GM19240 (cell line): ENCODE measurements at regions not wholly inside any gene's neighbourhood (a gene's known extent, or its start where the extent isn't known, plus 50 kb on each side); places are given as distances from the start of the nearest gene placed in this dataset.

Source experiments
- DNase-seq: peaks from one replicate; pipeline ENCODE4 v3.0.0; 2011; ENCODE audit warnings: low spot score; ENCODE audit not compliant: insufficient read length

GRCh38 chr2:19810148-19810547 is 91.6 kb downstream of the TTC32 start:
- DNase-seq: no peak

- no peak for DNase-seq
These were observed 92.6 kb downstream of the TTC32 start for GRCh38 chr2:19809206-19809605.

GRCh38 chr2:19807866-19808265 is 93.9 kb downstream of the TTC32 start:
- DNase-seq: no peak

GRCh38 chr2:19807346-19807745 is 94.4 kb downstream of the TTC32 start:
- DNase-seq: no peak

GRCh38 chr2:19806591-19806990 is 95.2 kb downstream of the TTC32 start:
- no peak for DNase-seq

GRCh38 chr2:19806131-19806530 is 95.7 kb downstream of the TTC32 start:
- DNase-seq: no peak

GRCh38 chr2:19805266-19805665 is 96.5 kb downstream of the TTC32 start:
- no peak for DNase-seq

GRCh38 chr2:19804639-19805260 is 97.0 kb downstream of the TTC32 start:
- DNase-seq: no peak

GRCh38 chr2:19802086-19802841 is 99.5 kb downstream of the TTC32 start:
- DNase-seq: no peak

GRCh38 chr2:19801367-19802080 is 100.3 kb downstream of the TTC32 start:
- DNase-seq: no peak

GRCh38 chr2:19800796-19801195 is 101.0 kb downstream of the TTC32 start:
- no peak for DNase-seq

GRCh38 chr2:19799881-19800780 is 101.7 kb downstream of the TTC32 start:
- no peak for DNase-seq

GRCh38 chr2:19797871-19798270 is 103.9 kb downstream of the TTC32 start:
- no peak for DNase-seq

- no peak for DNase-seq
These were observed 104.5 kb downstream of the TTC32 start for GRCh38 chr2:19797243-19797810.

GRCh38 chr2:19796035-19796695 is 105.6 kb downstream of the TTC32 start:
- DNase-seq: no peak

- DNase-seq: no peak
These were observed 108.5 kb downstream of the TTC32 start for GRCh38 chr2:19793132-19793750.

GRCh38 chr2:19790291-19790690 is 111.5 kb downstream of the TTC32 start:
- DNase-seq: no peak

GRCh38 chr2:19787134-19787533 is 114.6 kb downstream of the TTC32 start:
- DNase-seq: no peak

- no peak for DNase-seq
These were observed 115.2 kb downstream of the TTC32 start for GRCh38 chr2:19786408-19787058.

GRCh38 chr2:19785867-19786266 is 115.9 kb downstream of the TTC32 start:
- DNase-seq: no peak
